HPDE6-E6E7 (cell line): ENCODE measurements at regions not wholly inside any gene's neighbourhood (a gene's known extent, or its start where the extent isn't known, plus 50 kb on each side); places are given as distances from the start of the nearest gene placed in this dataset.
"Not testable (repeated sequence)": the region's sequence is repeated elsewhere in the genome, so short reads cannot be mapped to it uniquely, and the experiment has no call there.

Experiments used
- DNase-seq: peaks from one replicate; pipeline ENCODE4 v3.0.0; 2011; ENCODE audit warnings: missing footprints; ENCODE audit errors: extremely low spot score

DNA sequence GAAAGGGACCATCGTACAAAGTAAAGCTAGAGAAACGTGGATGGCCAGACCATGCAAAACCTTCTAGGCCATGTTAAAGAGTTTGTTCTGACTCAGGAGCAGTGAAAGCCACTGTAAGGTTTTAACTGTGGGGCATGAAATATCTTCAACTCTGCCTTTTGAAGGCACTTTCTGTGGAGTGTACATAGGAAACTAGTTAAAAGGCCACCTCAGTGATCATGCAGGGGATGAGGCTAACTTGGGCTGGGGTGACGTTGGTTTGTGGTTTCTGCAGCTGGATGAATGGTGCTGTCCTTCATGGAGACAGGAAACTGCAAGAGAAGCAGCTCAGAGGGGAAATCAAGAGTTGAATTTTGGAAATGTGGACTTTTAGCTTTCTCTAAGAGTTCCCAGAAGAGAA lies 190.7 kb downstream of the CDCA7 start:
- DNase-seq = no peak

DNA sequence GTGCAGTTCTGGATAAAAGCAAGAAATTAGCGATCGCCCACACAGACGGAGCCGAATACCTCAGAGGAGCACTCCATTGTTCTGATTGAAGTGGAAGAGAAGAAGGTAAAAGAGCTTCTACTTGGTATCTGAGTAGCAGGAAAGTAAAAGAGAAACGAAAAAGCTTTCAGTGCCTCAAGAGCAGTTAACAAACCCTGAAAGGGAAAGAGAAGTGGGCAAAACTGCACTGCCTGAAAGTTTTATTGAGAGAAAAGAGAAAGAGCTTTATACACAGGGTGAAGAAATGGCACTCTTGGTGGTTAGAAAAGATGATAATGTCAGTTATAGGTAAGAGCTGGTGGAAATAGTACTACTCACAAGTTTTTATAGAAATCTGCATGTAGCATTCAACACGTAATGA lies 192.8 kb downstream of the CDCA7 start:
- DNase-seq = no peak

DNA sequence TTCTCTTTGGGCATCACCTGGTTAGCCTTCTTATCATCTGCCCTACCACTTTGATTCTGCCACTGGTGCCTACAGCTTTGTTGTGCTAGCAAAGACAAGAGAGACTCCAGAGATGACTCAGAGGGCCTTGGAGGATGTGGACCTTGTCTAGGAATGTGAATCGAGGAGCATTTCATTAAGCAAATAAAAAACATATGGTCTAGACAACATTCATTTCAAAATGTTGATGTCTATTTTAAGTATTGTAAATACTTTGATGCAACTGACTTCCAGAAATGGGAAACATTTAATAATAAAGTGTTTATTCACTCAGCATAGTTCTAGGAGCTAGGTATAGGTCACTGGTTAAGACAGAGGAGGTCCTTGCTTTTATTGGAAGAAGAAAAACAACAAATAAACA lies 195.5 kb downstream of the CDCA7 start:
- DNase-seq = no peak

DNA sequence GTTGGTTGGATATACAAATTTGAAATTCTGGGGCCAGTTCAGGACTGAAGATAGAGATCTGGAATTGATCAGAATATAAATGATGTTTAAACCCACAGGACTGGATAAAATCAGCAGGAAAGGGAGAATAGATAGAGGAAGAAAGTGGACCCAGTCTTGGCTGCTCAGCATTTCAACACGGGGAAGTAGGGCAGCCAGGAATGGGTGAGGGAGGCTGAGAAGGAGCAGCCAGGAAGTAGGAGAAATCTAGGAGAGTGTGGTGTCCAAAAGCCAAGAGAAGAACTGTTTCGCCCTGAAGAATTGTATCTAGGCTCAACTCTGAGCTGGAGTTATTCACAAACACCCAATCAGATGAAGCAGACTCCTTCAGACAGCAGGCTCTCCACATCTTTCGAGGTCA lies 197.9 kb downstream of the CDCA7 start:
- no peak for DNase-seq

DNA sequence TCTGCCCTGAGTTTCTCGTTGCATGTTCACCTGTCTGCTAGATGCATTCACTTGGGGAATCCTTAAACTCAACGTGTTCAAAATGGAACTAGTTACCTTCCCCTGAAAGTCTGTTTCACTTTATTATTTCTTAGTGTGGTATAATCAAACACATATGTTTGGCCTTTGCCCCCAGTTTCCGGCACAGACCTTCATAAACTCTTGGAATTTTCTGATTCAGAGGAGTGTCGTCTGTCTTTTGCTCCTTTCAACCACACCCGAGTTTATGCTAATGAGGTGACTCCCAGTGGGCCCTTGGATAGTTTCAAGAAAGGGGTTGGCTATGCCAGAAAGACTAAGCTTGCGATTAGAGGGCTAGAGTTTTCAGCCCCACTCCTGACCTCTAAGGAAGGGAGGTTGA lies 198.9 kb downstream of the CDCA7 start:
- DNase-seq = no peak

DNA sequence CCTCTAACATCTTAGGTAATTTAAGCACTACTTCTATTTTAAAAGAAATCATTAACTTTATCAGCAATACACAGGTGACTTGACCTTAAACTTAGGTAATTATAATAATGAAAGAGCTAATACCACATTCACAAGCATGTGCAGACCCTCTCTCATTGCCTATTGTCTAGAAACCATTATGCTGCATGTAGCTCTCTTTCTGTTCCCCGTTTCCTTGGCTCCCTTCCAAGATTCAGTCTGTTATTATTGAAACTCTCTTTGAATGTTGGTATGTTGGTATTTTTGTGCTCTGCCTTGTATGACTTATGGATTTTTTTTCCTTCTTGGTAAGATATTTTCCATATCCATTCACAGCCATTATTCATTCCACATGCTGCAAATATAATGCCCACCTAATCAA lies 201.2 kb downstream of the CDCA7 start:
- DNase-seq = no peak

DNA sequence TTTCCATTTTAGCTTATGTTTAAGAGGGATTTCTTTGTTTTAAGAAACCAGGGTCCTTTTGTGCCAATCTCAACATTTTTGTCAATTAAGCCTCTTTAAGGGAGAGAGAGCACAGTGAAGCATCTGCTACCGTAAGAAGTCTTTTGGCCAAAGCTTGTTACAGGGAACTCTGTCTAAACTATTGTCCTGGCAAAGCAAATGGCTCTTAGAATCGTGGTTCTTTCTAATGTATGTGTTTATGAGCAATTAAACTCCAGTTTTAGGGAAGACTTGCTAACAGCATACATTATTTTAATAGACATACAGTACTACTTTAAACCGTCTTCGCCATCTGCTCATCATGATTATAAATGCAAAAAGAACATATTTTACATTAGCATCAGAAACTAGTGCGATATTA lies 202.1 kb downstream of the CDCA7 start:
- DNase-seq = no peak

DNA sequence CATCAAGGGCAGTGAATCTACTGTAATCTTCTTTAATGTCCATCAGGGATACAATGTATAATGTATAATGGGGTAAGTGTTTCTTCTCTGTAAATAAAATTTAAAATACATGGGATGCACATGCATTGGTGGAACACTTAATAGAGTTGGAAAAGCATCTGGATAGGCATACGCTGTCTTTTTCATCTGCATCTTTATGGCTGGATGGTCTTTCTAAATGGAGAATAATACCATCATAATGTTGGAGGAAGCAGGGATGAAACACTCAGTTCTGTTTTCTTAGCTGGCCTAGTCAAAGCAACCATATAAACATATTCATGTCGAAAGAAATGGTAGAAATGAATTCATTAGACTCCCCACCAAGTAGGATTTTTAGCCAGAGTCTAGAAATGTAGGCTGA lies 202.8 kb downstream of the CDCA7 start:
- no peak for DNase-seq

DNA sequence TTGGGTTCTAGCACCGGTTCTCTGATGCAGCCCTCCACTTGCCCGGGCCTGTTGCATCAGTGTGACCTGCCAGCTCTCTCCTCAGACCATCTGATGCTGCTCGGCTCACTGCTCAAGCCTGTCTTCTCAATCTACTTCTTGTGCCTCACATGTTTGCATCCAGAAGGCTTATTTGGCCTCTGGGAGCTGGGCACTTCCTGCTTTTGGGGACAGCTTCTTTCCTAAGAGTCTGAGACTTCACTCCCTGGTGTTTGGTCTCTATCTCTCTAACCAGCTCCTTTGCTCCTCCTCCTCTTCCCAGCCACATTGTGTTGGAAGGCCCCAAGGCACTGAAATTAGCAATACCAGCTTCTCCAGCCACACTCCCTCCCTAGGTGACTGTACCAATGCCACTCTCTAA lies 212.8 kb downstream of the CDCA7 start:
- DNase-seq = no peak

DNA sequence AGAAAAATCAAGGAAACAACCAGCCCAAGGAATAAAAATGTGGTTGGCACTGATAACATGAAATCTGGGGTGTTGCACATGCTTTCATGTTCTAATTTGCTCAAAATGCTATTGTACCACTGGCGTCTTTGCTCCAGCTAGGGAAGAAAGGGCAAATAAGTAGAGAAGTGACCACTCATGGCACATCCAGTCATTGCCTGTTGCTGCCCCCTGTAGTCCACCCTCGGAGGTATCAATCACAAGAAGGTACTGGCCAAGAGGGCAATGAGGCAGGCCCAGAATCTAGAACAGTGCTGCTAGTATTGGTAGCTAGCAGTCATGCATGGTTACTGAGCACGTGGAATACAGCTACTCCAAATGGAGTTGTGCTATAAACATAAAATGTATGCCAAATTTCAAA lies 213.4 kb downstream of the CDCA7 start:
- no peak for DNase-seq

DNA sequence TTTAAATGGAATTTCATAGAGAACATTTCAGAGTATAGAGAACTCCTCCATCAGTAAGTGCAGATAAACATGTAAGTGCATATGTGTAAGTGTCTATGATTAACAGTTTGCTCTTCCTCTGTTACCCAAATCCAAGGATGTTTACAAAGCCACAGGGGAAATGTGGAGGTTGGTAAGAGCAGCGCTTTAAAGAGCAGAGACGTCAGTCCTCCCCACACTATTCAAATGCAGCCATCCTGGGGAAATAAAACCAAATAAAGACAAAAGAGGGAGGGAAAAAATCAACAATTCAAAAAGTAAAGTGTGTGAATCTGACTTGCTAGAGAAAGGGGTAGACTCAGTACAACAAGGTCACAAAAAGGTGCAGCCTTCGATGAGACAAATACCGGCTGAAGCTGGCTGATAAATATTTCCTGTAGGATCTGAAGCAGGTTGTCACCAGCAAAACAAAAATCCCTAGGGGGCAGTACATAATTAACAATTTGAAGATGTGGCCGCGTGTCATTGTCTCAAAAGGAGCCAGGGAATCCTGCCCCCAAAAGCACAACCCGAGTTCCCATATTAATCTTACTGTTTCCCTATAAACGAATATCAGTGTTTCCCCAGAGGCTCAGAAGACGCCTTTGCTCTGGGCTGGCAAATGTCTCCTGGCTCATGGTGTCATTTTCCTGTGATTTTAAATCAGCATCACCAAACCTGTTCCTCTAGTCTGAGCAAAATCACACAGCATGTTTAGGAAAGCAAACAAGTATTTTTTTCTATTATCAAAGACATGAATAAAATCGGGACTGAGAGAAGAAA lies 216.5 kb downstream of the CDCA7 start:
- peak; percentile 17 for DNase-seq

DNA sequence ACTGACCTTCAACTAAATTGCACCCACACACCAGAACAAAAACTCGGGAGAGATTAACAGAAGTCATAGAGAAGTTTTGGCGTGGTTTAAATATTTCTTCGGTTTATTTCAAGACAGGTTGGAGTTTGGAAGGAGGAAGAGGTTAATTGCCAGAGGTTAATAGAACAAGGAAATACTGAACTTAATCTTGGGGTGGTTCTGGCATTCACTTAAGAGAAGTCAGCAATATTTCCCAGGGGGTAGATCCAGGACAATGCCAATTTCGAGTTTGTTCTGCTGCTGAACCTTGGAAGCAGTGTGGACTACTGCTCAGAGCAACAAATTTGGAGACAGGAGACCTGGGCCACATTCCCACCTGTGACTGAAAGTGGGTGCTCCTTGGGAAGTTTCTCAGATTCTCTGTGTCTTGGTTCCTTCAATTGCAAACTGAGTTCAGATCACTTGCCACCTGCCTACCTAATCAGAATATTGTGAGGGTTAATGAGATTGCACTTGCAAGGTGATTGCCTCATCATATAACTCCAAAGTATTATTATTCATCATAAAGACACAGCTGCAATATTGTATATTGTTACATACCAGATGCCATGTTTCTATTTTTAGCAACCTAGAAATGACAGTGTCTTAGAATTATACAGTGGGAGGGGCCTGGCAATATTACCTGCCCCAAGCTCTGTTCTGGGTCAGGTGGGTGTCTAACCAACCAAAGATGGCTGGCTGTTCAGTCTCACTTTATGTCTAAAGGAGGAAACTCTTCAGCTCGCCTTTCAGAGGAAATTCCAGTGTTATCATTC lies 217.4 kb downstream of the CDCA7 start:
- no peak for DNase-seq

DNA sequence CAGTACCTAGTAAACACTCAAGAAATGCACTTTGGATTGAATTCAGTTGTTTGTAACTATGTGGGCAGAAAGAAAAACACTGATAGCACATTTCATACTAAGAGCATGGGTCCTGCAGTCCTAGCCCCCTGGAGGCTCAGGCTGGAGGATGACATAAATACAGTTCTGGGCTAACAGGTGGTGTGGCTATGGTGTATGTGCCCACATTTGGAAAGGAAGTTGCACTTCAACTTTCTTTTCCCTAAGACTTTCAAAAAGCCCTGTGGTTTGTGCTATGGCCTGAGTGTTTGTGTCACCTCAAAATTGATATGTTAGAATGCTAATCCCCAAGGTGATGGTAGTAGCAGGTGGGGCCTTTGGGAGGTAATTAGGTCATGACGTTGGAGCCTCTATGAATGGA lies 218.2 kb downstream of the CDCA7 start:
- no peak for DNase-seq

DNA sequence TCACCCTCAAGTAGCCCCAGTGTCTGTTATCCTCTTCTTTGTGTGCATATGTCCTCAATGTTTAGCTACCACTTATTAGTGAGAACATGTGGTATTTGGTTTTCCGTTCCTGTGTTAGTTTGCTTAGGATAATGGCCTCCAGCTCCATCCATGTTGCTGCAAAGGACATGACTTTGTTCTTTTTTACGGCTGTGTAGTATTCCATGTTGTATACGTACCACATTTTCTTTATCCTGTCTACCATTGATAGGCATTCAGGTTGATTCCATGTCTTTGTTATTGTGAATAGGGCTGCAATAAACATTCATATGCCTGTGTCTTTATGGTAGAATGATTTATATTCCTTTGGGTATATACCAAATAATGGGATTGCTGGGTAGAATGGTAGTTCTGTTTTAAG lies 219.1 kb downstream of the CDCA7 start:
- DNase-seq = not testable (repeated sequence)

DNA sequence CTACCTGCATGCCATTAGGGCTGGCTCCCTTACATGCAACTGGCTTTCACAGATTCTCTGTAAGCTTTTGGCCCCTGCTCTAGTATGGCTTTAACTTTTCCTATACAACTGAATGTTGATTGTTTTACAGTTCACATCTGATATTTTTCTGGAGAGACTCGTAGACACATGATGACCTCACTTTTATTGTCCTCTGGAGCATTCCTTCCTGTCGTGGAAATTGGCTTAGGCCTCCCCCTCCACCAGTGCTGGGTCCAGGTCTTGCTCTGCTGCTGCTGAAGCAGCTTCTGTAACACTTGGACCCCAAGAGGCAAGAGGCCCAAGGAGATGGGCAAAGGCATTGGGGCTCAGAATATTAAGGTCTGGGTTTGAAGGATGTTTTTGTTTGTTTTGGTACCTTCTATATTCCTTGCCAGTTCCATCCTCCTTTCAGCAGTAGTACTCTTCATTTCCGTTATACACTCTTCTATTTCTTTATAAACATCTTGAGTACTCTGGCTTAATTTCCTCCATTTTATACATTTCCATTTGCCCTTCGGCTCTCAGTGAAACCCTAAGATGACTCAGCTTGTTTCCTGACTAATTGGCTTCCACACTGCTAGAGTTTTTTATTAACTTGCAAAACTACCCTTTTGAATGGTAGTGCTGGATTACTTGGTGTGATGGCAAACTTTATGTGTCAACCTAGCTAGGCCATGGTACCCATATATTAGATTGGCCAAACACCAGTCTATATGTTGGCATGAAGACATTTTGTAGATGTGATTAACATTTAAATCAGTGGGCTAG lies 219.8 kb downstream of the CDCA7 start:
- peak; percentile 40 for DNase-seq

DNA sequence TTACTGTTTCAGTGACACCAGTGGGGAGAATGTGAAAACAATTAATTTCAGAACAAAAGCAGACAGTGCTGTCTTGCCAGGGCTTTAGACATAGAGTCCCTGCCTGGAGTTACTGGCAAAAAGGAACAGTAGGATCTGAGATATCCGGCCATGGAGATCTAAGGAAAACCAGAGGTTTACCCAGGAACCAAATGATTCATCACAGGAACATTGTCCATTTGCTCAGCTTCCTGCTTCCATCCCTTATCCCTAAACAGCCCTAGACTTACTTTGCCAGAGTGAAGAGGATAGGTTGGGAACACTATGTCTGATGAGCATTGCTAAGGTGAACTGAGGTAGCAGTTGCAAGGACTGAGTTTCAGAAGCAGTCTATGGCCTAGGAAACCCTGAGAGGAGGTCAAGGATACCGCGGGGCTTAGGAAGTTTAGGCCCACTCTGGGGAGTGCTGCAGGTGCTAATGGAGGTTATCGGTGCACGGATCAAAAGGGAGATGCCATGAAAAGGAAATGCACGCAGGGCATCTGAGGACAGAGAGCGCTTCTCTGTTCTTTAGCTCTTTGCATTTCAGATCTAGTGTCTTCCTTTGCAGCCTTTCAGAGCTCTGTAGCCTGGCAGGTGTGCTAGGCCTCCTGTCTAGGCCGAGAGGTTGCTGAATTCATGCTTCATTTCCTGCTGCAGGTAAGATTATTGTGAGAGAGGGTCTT lies 223.9 kb downstream of the CDCA7 start:
- DNase-seq = no peak

DNA sequence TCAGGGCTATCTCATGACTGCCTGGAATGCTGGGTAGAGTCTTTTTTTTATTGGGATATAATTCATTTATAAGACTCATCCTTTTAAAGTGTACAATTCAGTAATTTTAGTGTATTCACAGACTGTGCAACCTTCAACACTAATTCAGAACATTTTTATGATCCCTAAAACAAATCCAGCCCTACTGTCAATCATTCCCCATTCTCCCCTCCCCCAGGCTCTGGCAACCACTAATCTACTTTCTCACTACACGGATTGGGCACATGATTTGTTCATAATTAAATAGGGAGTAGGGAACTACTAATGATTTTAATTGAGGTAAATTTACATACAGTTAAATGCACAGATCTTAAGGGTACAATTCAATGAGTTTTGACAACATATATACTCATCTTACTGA lies 225.7 kb downstream of the CDCA7 start:
- no peak for DNase-seq

DNA sequence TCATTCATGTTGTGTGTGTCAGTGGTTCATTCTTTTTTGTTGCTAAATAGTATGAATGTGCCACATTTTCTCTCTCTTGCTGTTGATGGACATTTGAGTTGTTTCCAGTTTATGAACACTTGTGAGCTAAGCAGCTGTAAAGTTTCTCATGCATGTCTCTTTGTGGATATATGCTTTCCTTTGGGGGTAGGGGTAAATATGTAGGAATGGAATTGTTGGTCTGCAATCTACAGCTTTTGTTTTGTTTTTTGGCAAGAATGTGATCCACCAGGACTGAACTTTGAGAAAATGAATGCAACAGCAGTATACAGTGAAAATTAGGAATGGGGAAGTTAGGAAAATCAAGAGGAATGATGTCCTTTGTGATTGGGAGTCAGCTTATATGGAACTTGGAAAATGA lies 226.3 kb downstream of the CDCA7 start:
- no peak for DNase-seq

DNA sequence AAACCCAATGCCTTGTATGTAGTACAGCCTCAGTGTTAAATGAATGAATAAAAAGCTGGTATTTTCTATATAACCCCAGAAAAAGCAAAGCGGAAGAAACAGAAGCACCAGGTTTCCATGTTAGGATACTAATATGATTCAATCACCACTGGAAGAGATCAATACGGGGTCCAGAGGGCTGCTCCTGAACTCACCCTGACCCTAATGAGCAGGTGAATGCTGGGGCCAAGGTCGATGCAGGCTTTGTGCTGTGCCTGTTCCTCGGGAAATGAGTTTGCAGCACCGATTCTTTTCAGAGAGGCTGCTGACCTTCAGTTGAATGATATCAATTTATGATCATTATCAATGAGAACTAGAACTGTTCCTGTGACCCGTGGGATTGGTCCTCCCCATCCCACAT lies 228.5 kb downstream of the CDCA7 start:
- DNase-seq = no peak

DNA sequence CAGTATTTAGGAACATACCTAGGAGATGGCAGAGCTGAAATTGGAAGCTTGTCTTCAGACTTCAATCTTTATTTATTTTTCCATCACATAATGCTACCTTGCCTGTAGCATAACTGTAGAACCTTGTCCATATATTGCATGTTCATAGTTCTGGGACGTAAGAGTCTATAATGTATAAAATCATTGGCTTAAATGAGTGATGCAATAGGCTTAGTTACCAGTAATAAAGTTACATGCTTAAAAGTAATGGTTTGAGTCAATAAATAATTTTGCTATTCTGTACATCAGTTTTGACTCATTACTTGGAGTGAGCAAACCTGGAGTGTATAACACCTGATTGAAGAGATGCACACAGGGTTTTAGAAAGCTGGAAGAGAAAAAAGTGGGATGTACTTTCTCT lies 229.3 kb downstream of the CDCA7 start:
- no peak for DNase-seq

DNA sequence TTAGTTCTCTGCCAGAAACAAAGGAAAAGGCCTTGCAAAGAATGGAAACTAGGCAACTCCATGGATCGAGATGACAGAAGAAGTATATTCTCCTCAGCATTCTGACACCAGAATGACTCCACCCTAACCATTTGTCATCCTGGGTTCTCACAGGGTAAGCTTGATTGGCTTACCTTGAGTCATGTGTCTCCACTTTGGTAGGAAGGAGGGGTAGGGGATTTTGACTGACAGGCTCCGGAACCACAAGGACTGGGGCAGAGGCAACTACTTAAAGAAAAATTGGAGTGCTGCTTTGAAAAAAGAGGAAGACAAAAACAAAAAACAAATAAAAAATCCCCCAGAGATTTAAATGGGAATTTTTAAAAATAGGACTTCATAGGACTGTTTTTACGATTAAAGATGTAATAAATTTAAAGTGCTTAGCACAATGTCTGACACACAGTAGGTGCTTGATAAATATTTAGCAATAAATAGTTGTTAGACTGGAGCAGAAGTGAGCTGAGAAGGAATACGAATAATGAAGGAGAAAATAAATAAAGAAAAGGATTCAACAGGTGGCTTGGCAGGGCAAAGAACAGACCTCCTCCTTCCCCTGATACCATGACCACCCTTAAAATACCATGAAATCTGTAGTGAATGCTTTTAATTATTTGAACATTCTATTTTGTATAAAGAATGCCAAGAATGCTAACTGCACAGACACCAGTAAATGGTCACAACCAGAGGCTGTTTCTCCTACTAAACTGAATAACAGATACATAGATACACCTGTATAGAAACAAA lies 230.2 kb downstream of the CDCA7 start:
- DNase-seq = no peak
